Right cardiac atrium (tissue), 5 donors: ENCODE measurements at regions not wholly inside any gene's neighbourhood (a gene's known extent, or its start where the extent isn't known, plus 50 kb on each side); places are given as distances from the start of the nearest gene placed in this dataset.

Experiments
- ATAC-seq, 2 donors: fragments of 200-7000 bp; cut with Tn5 transposase; one replicate each; pipeline versions ENCODE4 v1.8.0 to v1.9.1; 2020; ENCODE audit warnings: moderate library complexity in 2 of 2, mild to moderate bottlenecking in 1 of 2
- DNase-seq, 3 donors: peaks; one replicate each; pipeline ENCODE4 v3.0.0-alpha.2; 2020
- H3K27ac ChIP-seq: one replicate; pipeline ENCODE4 v1.5.1; 2013; ENCODE audit warnings: mild to moderate bottlenecking, low read length, control low read depth, moderate library complexity
- H3K27me3 ChIP-seq: one replicate; pipeline ENCODE4 v1.6.1; 2013; ENCODE audit not compliant: control insufficient read depth, insufficient read depth
- H3K4me1 ChIP-seq: one replicate; pipeline ENCODE4 v1.6.1; 2013; ENCODE audit warnings: low read length; ENCODE audit not compliant: control insufficient read depth, insufficient read depth
- H3K4me3 ChIP-seq: one replicate; pipeline ENCODE4 v1.5.1; 2013; ENCODE audit warnings: low read length, control low read depth
- H3K9me3 ChIP-seq: one replicate; pipeline ENCODE4 v1.6.1; 2013; ENCODE audit warnings: low read length; ENCODE audit not compliant: control insufficient read depth
- WGBS: extraction: QIAGEN DNeasy Blood & Tissue Kit; methylation state at CpG from one replicate; pipeline ENCODE4 v1.1.7; 2013; 5-methylcytosine and 5-hydroxymethylcytosine counted together
- intact Hi-C, 4 donors: fragments of 100-400 bp; cut with DNase I; formaldehyde crosslinking; loops; one replicate each; pipeline versions ENCODE4 v1.11.0 to v1.14.0; 2022 to 2023
- donor health status: healthy with polysubstance abuse.
- donor health status: DM: no; HTN: yes; CAD: no.
- donor health status: DM: no; HTN: no; CAD: no.
- donor health status: DM: no; HTN: yes; CAD: no; lungs with severe emphysema.
- donor health status: DM: yes; HTN: yes; CAD: no.

GRCh38 chr5:3313569-3313968 is 282.1 kb upstream of the IRX1 start:
- Histone ChIP-seq H3K27ac (no peak overlapping the region), H3K4me1 (no peaks in the 10 kb centered on the region), H3K4me3 (no peak overlapping the region), H3K9me3 (peaks cover 24% of the 10 kb centered on the region), H3K27me3 (no peaks in the 10 kb centered on the region)
- DNase-seq = no peak
- no peak for ATAC-seq
- intact Hi-C loops = no loop called here
- WGBS = 85% methylated on average over 4 of the region's 4 CpGs

GRCh38 chr5:3312299-3312698 is 283.3 kb upstream of the IRX1 start:
- Histone ChIP-seq H3K27ac (no peak overlapping the region), H3K9me3 (peaks cover 24% of the 10 kb centered on the region), H3K4me1 (no peaks in the 10 kb centered on the region), H3K4me3 (no peak overlapping the region), H3K27me3 (no peaks in the 10 kb centered on the region)
- WGBS = 72% methylated on average over 6 of the region's 6 CpGs
- intact Hi-C loops = no loop called here
- DNase-seq = no peak
- no peak for ATAC-seq

GRCh38 chr5:3311433-3311832 is 284.2 kb upstream of the IRX1 start:
- Histone ChIP-seq H3K27ac (no peak overlapping the region), H3K27me3 (no peaks in the 10 kb centered on the region), H3K9me3 (peaks cover 24% of the 10 kb centered on the region), H3K4me1 (no peaks in the 10 kb centered on the region), H3K4me3 (no peak overlapping the region)
- ATAC-seq (no peak), DNase-seq (no peak)
- intact Hi-C loops = no loop called here
- 81% methylated on average over 8 of the region's 8 CpGs for WGBS

GRCh38 chr5:3310541-3311261 is 284.9 kb upstream of the IRX1 start:
- peaks cover 24% of the 10 kb centered on the region for H3K9me3 ChIP-seq
- ATAC-seq = no peak
- H3K4me3 ChIP-seq = no peak overlapping the region
- H3K27ac ChIP-seq = no peak overlapping the region
- 77% methylated on average over 26 of the region's 26 CpGs for WGBS
- H3K27me3 ChIP-seq = no peaks in the 10 kb centered on the region
- no peaks in the 10 kb centered on the region for H3K4me1 ChIP-seq
- intact Hi-C loops = no loop called here
- DNase-seq = no peak

GRCh38 chr5:3309538-3309937 is 286.1 kb upstream of the IRX1 start:
- Histone ChIP-seq H3K4me3 (no peak overlapping the region), H3K4me1 (no peaks in the 10 kb centered on the region), H3K27ac (no peak overlapping the region), H3K27me3 (no peaks in the 10 kb centered on the region), H3K9me3 (peaks cover 24% of the 10 kb centered on the region)
- no peak for ATAC-seq
- no peak for DNase-seq
- 94% methylated on average over 10 of the region's 10 CpGs for WGBS
- intact Hi-C loops = no loop called here

GRCh38 chr5:3307982-3308621 is 287.5 kb upstream of the IRX1 start:
- 71% methylated on average over 9 of the region's 9 CpGs for WGBS
- Histone ChIP-seq H3K4me1 (no peaks in the 10 kb centered on the region), H3K9me3 (peaks cover 19% of the 10 kb centered on the region), H3K27ac (no peak overlapping the region), H3K4me3 (no peak overlapping the region), H3K27me3 (no peaks in the 10 kb centered on the region)
- ATAC-seq = no peak
- no peak for DNase-seq
- intact Hi-C loops = no loop called here

- 91% methylated on average over 29 of the region's 29 CpGs for WGBS
- H3K27ac ChIP-seq = no peak overlapping the region
- DNase-seq (no peak), ATAC-seq (no peak)
- no peak overlapping the region for H3K4me3 ChIP-seq
- H3K9me3 ChIP-seq = peaks cover 5% of the 10 kb centered on the region
- no peaks in the 10 kb centered on the region for H3K4me1 ChIP-seq
- intact Hi-C loops = no loop called here
- H3K27me3 ChIP-seq = no peaks in the 10 kb centered on the region
These were observed 290.2 kb upstream of the IRX1 start for GRCh38 chr5:3305432-3305831.

GRCh38 chr5:3304346-3304745 is 291.3 kb upstream of the IRX1 start:
- peaks cover 1% of the 10 kb centered on the region for H3K9me3 ChIP-seq
- ATAC-seq (no peak), DNase-seq (no peak)
- H3K27ac ChIP-seq = no peak overlapping the region
- no peaks in the 10 kb centered on the region for H3K4me1 ChIP-seq
- H3K27me3 ChIP-seq = no peaks in the 10 kb centered on the region
- intact Hi-C loops = no loop called here
- H3K4me3 ChIP-seq = no peak overlapping the region
- WGBS = 68% methylated on average over 10 of the region's 10 CpGs

- no peak overlapping the region for H3K4me3 ChIP-seq
- no peak for ATAC-seq
- H3K4me1 ChIP-seq = no peaks in the 10 kb centered on the region
- H3K27me3 ChIP-seq = no peaks in the 10 kb centered on the region
- H3K9me3 ChIP-seq = no peaks in the 10 kb centered on the region
- WGBS = 26% methylated on average over 3 of the region's 3 CpGs
- intact Hi-C loops = no loop called here
- no peak overlapping the region for H3K27ac ChIP-seq
- DNase-seq = no peak
These were observed 291.9 kb upstream of the IRX1 start for GRCh38 chr5:3303777-3304176.

- no peak for DNase-seq
- no peaks in the 10 kb centered on the region for H3K27me3 ChIP-seq
- WGBS = 41% methylated on average over 1 of the region's 1 CpG
- intact Hi-C loops = no loop called here
- H3K4me1 ChIP-seq = no peaks in the 10 kb centered on the region
- no peaks in the 10 kb centered on the region for H3K9me3 ChIP-seq
- no peak for ATAC-seq
- no peak overlapping the region for H3K4me3 ChIP-seq
- no peak overlapping the region for H3K27ac ChIP-seq
These were observed 293.4 kb upstream of the IRX1 start for GRCh38 chr5:3302228-3302627.

GRCh38 chr5:3301306-3301705 is 294.3 kb upstream of the IRX1 start:
- DNase-seq (no peak), ATAC-seq (no peak)
- H3K4me3 ChIP-seq = no peak overlapping the region
- no peaks in the 10 kb centered on the region for H3K4me1 ChIP-seq
- intact Hi-C loops = no loop called here
- no peaks in the 10 kb centered on the region for H3K27me3 ChIP-seq
- H3K9me3 ChIP-seq = no peaks in the 10 kb centered on the region
- H3K27ac ChIP-seq = no peak overlapping the region
- WGBS = 67% methylated on average over 10 of the region's 10 CpGs
